HT-29 (cell line): ENCODE measurements at regions not wholly inside any gene's neighbourhood (a gene's known extent, or its start where the extent isn't known, plus 50 kb on each side); places are given as distances from the start of the nearest gene placed in this dataset.

Source experiments
- DNase-seq: peaks from one replicate; pipeline ENCODE4 v3.0.0-alpha.2; 2015; ENCODE audit warnings: low spot score

- no peak for DNase-seq
These were observed 1478.3 kb upstream of the CDH6 start for GRCh38 chr5:29715167-29715566.

GRCh38 chr5:29702875-29703274 is 1490.6 kb upstream of the CDH6 start:
- DNase-seq: no peak

GRCh38 chr5:29701600-29701999 is 1491.9 kb upstream of the CDH6 start:
- no peak for DNase-seq

- DNase-seq: peak; percentile 42
These were observed 1495.6 kb upstream of the CDH6 start for GRCh38 chr5:29697785-29698414.

GRCh38 chr5:29697278-29697677 is 1496.2 kb upstream of the CDH6 start:
- no peak for DNase-seq

- DNase-seq: no peak
These were observed 1520.8 kb upstream of the CDH6 start for GRCh38 chr5:29672678-29673077.

- no peak for DNase-seq
These were observed 1530.6 kb upstream of the CDH6 start for GRCh38 chr5:29662876-29663275.

- DNase-seq: no peak
These were observed 1538.5 kb upstream of the CDH6 start for GRCh38 chr5:29654954-29655353.

GRCh38 chr5:29649321-29649720 is 1544.2 kb upstream of the CDH6 start:
- DNase-seq: no peak

- no peak for DNase-seq
These were observed 1550.9 kb upstream of the CDH6 start for GRCh38 chr5:29642601-29643000.

- DNase-seq: no peak
These were observed 1579.3 kb upstream of the CDH6 start for GRCh38 chr5:29614206-29614605.

- DNase-seq: no peak
These were observed 1605.2 kb upstream of the CDH6 start for GRCh38 chr5:29588236-29588635.

GRCh38 chr5:29587832-29588231 is 1605.7 kb upstream of the CDH6 start:
- DNase-seq: no peak

GRCh38 chr5:29568028-29568427 is 1625.5 kb upstream of the CDH6 start:
- DNase-seq: no peak

- no peak for DNase-seq
These were observed 1631.9 kb upstream of the CDH6 start for GRCh38 chr5:29561564-29561963.

GRCh38 chr5:29550523-29550922 is 1643.0 kb upstream of the CDH6 start:
- no peak for DNase-seq

GRCh38 chr5:29548262-29548661 is 1645.2 kb upstream of the CDH6 start:
- no peak for DNase-seq

- DNase-seq: no peak
These were observed 1646.1 kb upstream of the CDH6 start for GRCh38 chr5:29547236-29547865.

GRCh38 chr5:29543501-29543900 is 1650.0 kb upstream of the CDH6 start:
- no peak for DNase-seq

- DNase-seq: no peak
These were observed 1669.3 kb upstream of the CDH6 start for GRCh38 chr5:29524227-29524626.

GRCh38 chr5:29518176-29518575 is 1675.3 kb upstream of the CDH6 start:
- no peak for DNase-seq

GRCh38 chr5:29516224-29516623 is 1677.3 kb upstream of the CDH6 start:
- no peak for DNase-seq

- DNase-seq: no peak
These were observed 1685.4 kb upstream of the CDH6 start for GRCh38 chr5:29508131-29508530.

- no peak for DNase-seq
These were observed 1689.1 kb upstream of the CDH6 start for GRCh38 chr5:29504411-29504810.
